ENCODE measurements at regions not wholly inside any gene's neighbourhood (a gene's known extent, or its start where the extent isn't known, plus 50 kb on each side); places are given as distances from the start of the nearest gene placed in this dataset.

DNA sequence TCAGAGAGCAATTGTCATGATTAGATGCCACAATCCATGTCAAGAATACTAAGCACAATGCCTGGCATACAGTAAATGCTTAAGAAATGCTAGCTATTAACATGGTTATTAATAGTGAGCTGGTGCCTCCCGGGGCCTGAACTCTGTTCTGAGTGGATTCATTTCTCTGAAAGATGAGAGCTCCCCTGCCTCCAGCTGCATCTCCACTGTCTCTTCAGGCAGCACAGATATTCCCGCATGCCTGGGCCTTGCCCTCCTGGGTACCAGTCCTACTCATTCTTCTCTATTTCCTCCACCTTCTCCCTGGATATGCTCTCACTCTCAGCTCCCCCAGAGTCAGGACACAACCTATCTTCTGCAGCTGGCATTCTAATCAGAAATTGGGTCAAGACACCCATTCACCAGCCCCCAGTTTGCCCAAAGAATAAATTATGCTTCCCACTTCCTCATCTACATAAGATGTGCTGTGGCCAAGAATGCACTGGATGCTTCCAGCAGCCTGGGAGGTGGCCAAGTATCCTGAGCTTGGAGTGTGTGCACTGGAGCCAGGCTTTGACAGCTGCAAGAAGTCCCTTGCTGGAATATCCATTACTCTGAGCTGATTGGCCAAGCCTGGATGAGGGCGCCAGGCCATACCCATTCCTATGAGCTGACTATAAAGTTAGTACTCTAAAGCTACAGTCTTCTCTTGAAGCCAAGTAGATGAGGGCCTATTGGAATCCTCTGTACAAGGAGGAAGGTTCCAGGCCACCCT, 669.0 kb downstream of the ACTL7B start:
- DNase-seq (ENCODE audit: low spot score) = no peak

DNA sequence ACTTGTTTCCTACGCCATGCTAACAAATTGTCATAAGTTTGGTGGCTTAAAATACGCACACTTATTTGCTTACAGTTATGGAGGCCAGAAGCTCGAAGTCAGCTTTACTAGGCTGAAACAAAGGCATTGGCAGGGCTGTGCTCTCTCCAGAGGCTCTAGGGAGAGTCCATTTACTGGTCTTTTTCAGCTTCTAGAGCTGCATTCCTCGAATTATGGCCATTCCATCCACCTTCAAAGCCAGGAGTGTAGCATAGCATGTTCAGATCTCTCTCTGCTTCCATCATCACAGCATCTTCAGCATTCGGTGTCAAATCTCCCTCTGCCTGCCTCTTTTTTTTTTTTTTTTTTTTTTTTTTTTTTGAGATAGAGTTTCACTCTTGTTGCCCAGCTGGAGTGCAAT, 670.2 kb downstream of the ACTL7B start:
- no peak for DNase-seq (ENCODE audit: low spot score)

DNA sequence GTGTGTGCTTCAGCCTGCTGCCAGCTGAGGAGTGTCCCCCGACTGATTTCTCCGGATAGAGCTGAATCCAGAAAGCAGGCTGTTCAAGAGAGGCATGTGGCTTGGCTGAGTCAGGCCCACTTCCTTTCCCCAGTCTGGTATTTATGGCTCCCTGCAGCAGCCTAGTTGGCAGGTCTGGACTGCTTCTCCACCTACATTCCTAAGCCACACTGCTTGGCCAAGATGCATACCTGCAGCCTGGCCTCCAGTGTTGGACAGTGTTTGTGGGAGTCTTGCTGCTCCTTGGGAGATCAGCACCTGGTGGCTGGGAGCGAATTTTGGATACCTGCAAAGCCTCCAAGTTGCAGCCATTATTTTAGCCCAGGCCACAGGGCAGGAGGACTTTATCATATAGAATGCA, 670.8 kb downstream of the ACTL7B start:
- peak; percentile 32 for DNase-seq (ENCODE audit: low spot score)

DNA sequence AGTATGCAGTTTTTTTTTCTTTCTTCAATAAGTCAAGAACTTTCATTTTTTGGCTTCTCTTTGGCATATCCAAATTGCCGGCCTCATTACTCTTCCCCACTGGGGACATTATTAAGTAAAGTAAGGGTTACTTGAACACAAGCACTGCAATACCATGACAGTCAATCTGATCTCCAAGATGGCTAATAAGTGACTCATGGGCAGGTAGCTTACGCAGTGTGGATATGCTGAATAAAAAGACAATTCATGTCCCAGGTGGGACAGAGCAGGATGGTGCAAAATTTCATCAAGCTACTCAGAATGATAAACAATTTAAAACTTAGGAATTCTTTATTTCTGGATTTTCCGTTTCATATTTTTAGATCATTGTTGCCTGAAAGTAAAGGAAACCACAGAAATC, 671.8 kb downstream of the ACTL7B start:
- no peak for DNase-seq (ENCODE audit: low spot score)

DNA sequence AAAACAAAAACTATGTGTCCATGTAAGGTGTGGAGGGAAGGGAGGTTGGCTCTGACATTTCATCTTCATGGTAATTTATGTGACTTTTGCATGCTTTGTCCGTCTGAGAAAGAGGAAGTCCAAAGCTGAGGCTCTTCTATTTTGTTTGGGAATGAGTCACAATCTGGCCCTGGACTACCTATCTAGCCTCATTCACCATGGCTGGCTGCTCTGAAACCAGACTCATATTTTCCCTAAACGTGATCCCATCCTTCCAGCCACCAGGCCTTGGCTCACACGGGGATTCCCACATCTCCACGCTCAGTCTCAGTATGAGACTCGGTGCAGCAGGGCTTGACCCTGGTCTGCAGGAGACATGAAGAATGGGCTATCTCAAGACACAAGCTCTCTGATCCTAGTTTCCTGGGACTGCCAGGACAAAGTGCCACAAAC, 672.8 kb downstream of the ACTL7B start:
- no peak for DNase-seq (ENCODE audit: low spot score)

DNA sequence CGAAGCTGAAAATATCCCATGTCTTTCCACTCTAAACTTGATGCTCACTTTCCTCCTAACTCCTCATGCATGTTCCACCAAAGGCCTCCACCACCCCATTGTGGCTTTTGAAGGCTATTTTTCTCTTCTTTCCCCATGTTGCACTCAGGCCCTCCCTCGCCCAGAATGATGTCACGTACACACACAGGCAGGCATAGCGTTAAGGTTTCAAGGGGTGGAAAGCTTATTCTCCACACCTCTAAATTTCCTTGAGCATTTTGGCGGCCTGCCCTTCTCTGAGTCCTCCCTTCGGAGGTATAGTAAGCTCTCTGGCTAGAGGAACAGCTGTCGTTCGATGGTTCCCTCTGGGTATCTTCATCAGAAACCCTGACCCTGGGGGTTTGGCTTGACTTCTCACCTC, 673.5 kb downstream of the ACTL7B start:
- no peak for DNase-seq (ENCODE audit: low spot score)

DNA sequence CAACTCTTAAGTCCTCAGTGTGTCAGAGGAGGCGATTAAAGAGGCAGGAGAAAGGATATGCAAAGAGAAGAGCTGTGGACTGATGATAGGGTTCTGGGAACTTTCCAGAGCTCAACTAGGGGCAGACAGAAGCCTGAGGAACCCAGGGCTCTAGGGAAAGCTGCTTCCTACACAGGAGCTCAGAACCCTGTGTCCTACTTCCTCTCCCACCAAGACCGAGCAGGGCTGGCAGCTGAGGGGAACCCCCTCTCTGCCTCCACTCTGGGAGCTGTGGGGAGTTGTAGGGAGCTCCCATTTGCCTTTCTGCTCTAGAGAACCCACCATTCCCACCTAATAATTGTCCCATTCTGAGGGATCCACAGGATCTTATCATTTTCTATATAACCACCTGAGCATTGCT, 674.3 kb downstream of the ACTL7B start:
- DNase-seq (ENCODE audit: low spot score) = no peak

DNA sequence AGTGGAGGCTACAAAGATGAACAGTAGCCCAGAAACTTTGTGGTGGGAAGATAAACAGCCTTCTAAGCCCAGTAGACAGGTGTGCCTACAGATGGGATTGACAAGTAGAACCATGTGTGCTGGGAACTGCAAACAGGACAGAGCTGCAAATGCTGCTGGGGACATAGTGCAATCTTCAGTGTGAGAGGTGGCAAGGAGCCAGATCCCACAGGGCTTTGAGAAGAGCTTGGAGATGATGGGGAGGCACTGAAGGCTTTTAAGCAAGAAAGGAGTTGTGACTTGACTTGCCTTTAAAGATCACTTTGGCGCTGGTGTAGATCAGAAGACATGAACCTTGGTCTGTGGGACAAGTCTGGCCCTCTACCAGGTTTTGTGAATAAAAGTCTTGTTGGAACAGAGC, 675.2 kb downstream of the ACTL7B start:
- DNase-seq (ENCODE audit: low spot score) = no peak

DNA sequence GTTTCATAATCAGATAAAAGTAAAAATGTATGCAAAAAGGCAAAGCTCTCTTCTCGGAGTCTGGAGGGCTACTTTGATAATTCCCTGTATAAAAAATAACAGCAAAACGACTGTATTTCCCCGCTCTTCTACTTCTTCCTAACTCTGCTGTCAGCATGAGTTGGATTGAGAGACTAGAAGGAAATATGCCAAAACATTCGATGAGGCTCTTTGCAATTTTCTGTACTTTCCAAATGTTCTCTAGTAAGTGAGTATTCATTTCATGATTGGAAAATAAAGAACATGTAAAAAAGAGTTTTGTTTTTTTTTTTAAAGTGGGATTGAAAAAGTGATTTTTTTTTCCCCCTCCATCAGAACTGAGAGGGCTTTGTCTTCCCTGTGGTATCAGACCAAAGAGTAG, 677.5 kb downstream of the ACTL7B start:
- DNase-seq (ENCODE audit: low spot score) = no peak

DNA sequence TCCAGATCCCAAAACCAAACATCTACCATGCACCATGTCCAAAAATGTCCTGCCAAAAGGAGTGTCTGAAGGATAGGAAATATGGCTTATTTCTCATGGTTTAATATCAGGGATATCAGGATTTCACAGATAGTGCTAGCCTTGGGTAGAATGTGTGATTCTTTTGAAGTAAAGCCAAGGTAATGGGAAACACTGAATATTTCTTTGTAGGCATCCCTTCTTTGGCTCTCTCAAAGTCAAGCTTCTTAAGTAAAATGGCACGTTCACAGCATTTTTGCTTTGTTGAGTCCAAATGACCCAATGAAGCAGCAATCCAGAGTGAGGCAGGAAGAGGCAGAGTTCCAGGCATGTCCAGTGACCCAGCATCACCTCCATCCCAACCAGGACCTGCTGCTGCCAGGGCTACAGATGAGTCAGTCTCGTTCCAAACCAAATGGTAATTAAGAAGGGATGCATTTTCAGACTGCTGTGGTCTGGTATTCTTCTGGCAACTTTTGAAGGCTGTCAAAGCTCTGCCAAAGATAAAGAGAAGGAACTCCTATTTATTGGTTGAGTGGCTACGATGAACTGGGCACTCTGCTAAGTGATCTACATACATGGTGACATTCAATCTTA, 678.8 kb upstream of the KLF4 start:
- DNase-seq (ENCODE audit: low spot score) = no peak

DNA sequence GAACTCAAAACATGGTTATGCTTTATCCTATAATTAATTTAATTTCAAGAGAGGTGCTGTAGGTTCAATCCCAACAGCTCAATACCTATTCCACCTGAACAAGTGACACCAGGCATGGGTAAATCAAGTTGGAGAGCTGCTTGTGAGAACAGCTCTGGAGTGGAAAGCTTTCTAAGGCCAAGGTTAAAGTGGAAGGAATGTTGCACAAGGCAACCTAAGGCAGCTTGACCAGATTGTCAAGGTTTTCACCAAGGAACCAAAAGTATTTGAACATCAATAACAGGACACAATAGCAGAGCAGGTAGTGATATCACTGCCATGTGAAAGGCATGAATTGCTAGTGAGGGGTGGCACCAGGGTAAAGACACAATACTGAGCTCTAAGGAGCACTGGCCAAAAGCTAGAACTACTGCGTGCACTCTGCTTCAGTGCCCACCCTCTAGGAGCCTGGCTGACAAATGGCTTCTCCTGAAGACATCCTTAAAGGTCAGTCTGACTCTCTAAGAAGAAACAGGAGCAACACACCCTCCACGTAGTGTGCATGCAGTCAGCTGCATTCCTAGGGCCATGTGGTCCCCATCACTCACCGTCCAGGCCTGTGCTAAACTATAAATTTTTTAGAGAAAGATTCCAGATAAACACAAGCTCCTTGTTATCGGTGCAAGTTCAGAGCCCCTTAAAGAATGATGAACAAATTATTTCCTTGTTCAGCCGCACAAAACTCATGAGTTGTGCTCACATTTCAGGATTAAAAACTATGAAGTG, 677.7 kb upstream of the KLF4 start:
- no peak for DNase-seq (ENCODE audit: low spot score)

DNA sequence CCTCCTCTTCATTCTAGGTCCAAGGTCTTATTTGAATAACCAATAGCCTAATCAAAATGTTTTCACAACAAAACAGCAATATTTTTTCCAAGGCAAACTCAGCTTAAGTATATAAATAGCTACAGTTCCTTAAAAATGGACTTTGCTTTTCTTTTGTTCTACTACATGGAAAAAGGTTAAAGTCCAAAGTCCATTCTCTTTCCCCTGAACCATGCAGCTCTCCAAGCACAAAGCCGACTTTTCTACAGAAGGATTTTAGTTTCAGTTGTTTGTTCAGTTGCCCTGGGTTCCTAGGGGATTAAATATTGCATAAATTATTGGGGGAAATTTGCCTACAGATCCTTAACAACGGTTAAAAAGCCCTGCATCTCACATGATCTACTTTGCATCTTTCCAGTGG, 677.0 kb upstream of the KLF4 start:
- no peak for DNase-seq (ENCODE audit: low spot score)

DNA sequence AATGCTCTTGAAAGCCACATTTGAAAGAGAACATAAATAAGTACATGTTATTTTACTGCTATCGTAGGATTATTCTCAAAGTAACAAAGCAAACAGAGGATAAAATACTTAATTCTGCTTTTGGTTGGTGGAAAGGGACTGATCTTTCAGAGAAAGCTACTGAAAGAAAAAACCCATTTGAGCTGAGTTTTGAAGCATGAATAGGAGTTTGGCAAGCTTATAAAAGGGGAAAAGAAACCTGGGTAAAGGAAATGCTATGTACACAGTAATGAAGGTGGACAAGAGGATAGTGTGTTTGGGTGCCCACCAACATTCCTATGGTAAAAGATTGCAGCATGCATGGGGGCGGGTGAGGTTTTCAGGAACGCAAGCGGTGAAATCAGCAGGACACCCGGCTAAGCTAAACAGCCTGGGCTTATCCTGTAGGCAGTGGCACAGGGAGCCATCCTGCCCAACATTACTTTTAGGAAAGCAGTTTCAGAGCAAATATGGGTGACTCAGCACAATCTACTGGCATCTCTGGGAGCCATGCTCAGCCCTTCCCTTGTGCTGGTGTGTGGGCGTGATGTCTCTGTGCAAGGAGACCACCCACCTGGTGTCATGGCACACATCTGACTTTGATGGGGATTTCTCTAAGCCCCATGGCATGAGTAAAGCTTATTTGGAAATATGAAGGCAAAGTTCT, 673.9 kb upstream of the KLF4 start:
- peak; percentile 88 for DNase-seq (ENCODE audit: low spot score)

DNA sequence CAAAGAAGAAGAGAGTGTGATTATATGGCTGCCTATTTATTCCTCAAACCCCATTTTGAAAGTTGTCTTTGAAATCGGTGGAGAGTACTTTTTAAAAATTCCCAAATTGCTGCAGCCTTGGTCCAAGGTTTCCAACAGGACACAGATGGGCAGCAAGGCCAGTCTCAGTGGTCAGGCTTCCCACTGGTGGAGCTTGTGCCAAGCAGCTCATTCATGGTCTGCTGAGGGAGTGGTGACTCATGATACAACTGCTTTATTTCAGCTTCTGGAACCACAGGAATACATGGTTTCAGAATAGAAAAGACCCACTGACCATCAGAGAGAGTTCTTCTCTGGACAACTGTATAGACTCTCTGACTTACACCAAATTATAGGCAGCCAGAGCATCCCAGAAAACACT, 673.1 kb upstream of the KLF4 start:
- DNase-seq (ENCODE audit: low spot score) = peak; percentile 84

DNA sequence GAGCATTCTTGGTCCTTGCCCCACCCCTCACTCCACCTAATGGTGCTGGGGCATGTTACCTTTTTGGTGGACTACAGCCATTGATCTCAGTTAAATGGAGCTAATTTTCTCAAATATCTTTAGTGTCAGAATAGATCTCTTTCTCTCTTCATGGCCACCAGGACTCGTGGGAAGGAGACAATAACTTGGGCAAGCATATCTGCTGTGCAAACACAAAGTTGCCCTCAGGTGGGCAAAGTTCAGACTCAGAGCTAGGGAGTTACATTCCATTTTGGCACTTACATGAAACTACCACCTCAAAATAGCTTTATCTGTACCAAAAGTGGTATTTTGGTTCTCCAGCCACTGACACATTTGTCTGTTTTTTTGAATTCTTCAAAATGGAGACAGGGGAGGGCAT, 671.9 kb upstream of the KLF4 start:
- DNase-seq (ENCODE audit: low spot score) = no peak

DNA sequence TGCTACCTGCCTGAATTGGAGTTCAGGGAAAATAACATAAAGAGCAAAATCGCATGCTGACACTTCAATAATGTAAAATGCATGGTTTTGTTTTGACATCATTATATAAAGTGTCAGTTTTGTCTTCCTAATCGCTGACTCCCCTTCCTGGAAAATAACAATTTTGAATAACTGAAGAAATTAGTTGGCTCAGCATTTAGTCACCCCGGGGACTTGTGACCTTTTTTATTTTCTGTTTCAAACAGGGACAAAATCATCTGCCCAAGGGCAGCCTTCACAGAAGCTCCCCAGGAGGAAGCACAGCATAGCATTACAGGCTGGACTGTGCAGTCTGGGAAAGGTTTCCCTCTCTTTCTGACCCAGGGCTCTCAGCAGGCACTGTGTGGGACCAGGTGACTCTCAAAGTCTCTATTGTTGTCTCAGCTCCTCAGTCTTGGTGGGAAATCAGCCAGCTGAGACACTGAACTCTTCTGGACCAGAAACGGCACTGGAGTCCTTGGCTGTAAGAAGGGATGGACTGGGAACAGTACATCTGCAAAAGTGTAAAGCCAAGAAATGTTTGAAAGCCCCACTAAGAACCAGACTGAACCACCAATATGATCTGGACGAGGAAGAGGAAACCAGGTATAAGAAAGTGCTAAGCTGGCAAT, 671.3 kb upstream of the KLF4 start:
- DNase-seq (ENCODE audit: low spot score) = no peak

DNA sequence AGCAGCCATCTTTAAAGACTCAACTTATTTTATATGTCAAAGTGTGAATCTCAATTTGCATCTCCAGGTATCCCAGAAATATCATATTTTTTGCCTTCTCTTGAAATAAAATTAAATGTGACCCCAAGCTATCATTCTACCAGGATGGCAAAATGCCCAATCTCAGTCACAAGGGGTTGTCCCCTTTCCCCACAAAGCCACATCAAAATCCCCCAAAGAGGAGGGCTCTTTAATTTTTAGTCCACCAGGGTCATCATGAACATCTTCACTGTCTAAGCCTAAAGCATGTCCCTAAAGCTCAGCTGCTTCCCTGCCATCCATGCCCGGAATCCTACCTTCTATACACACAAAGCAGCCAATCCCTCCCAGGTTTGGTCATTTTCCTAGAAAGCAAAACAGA, 670.5 kb upstream of the KLF4 start:
- DNase-seq (ENCODE audit: low spot score) = no peak

DNA sequence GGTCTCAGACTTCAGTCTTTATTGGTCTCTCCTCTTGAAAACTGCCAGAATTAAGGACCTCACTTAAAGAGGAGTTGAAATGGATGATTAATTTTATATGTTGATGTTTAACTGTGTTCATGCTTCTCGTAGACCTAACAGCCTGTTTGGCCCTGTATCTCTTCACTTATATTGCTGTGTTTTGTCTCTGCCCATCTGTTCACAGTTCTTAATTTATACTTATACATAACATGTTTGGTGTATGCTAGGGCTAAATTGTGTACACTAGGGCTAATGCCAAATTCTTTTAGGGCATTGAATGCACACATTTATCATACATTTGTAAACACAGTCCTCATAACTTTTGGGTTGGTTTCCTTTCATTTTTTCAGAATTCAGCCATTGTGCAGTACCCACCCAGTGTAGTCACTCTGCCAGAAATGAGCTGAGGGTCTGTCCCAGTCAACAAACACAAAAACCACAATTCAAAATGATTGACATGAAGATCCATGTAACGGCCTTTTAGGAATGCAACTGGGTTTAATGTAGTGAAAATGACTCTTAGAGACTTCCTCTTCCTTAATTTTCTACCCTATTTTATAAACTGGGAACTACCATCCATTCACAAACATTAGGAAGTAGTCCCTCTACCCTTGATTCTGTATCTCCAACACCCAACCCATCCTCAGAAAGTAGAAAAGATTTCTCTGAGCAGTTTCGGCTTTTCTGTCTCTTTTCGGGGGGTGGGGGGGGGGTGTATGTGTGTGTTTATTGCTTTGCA, 668.8 kb upstream of the KLF4 start:
- DNase-seq (ENCODE audit: low spot score) = no peak

DNA sequence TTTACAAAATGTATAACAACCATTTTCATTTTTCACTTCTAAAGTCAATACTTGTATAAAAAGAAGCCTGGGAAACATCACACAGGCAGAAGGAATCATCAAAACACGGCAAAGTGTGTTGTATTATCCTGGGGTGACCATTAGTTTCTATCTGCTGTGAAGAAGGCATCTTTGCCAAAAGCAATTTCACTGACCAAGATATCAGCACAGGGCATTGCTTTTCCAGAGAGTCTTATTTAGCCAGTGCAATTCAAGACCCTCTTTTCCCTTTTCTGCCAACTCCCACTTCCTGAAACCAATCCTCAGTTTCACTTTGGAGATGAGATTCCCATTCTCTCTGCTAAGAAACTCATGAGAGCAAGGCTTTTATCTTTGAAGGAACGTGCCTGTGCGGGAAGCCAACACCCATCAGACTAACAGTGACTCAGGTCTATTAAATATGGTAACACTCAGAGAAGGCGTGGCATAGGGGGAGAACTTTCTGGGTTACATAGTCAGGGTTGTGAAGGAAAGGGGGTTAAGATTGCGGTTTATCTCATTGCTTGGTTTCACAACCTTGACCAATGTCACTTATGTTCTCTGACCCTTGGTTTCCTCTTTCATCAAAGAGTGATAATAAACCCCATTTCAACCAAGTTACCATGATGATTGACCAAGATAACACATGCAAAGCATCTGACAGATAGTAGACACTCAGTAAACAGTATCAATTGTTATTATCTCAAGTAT, 666.9 kb upstream of the KLF4 start:
- DNase-seq (ENCODE audit: low spot score) = peak; percentile 72

DNA sequence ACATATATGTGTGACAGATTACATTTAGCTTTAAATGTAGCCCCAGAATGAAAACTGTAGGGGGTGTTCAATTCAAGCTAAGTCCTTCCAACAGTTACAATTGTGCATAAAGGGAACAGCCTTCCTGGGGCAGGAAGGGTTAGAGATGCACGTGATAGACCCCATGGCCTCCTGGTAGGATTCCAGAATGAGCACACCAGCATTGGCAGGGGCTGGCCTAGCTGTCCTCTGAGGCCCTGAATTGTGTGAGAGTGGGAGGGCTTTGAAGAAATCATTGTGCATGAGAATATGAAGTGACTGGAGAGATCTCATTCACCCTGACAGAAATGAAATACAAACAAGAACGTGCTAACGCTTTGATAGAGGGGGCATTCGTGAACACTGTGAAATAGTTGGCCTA, 663.8 kb upstream of the KLF4 start:
- no peak for DNase-seq (ENCODE audit: low spot score)

Measured in H4 (cell line).